ENCODE measurements at regions not wholly inside any gene's neighbourhood (a gene's known extent, or its start where the extent isn't known, plus 50 kb on each side); places are given as distances from the start of the nearest gene placed in this dataset.

GRCh38 chr4:141541851-141542250 lies 94.5 kb upstream of the IL15 start:
- Histone ChIP-seq H4K91ac (replicated peaks; ENCODE audit: insufficient read length, low read length) (no peak overlapping the region), H3K56ac (replicated peaks; ENCODE audit: insufficient read length, low read depth, low read length) (no peak overlapping the region), H3K23ac (ENCODE audit: insufficient read length) (no peak overlapping the region), H2BK5ac (ENCODE audit: low read depth, low read length) (no peak overlapping the region), H4K5ac (ENCODE audit: insufficient read length, low read depth, low read length) (no peak overlapping the region), H3K18ac (ENCODE audit: extremely low read depth, low read length) (no peak overlapping the region), H3K23me2 (ENCODE audit: low read depth, low read length) (no peaks in the 10 kb centered on the region), H3K4me3 (ENCODE audit: extremely low read depth in 1 of 4, insufficient read depth in 2 of 4, low read depth in 3 of 4, low read length in 4 of 4) (no peak overlapping the region), H3K36me3 (ENCODE audit: control insufficient read depth in 2 of 4, insufficient read depth in 4 of 4, low read length in 3 of 4) (no peaks in the 10 kb centered on the region), H3K4me1 (replicated peaks in 1 of 4; ENCODE audit: control insufficient read depth in 3 of 4, insufficient read depth in 4 of 4, low read length in 3 of 4) (no peaks in the 10 kb centered on the region), H3K9me3 (ENCODE audit: insufficient read depth in 2 of 2, low read depth in 1 of 2, low read length in 1 of 2) (0 out of 4 replicates have a peak, but pooled peaks cover 0 to 5% of the 10 kb centered on the region in 2 experiments), H3K27me3 (replicated peaks in 1 of 4; ENCODE audit: control insufficient read depth in 3 of 4, extremely low read depth in 1 of 4, insufficient read depth in 3 of 4, low read length in 3 of 4) (no peaks in the 10 kb centered on the region), H4K20me1 (replicated peaks in 1 of 2; ENCODE audit: control insufficient read depth in 1 of 2, insufficient read depth in 2 of 2, low read length in 2 of 2) (no peaks in the 10 kb centered on the region), H2AK5ac (ENCODE audit: low read depth, low read length) (no peak overlapping the region), H2AFZ (ENCODE audit: low read length) (no peak overlapping the region), H2BK20ac (ENCODE audit: low read length) (no peak overlapping the region), H3K4me2 (ENCODE audit: insufficient read depth in 1 of 2, low read depth in 2 of 2, low read length in 2 of 2) (no peak overlapping the region), H3K9ac (replicated peaks in 1 of 4; ENCODE audit: extremely low read depth in 1 of 4, low read depth in 3 of 4, low read length in 3 of 4) (no peak overlapping the region), H2BK15ac (ENCODE audit: low read length) (no peak overlapping the region), H3K4ac (replicated peaks; ENCODE audit: insufficient read length, low read depth, low read length) (no peak overlapping the region), H3K79me1 (ENCODE audit: low read depth, low read length) (no peaks in the 10 kb centered on the region), H2BK120ac (replicated peaks; ENCODE audit: low read depth, low read length) (no peak overlapping the region), H4K8ac (ENCODE audit: extremely low read depth, insufficient read depth, low read length) (no peak overlapping the region), H3K79me2 (ENCODE audit: control insufficient read depth in 1 of 2, insufficient read depth in 2 of 2, low read length in 2 of 2) (no peaks in the 10 kb centered on the region), H3K27ac (ENCODE audit: low read depth, low read length) (no peak overlapping the region), H3K14ac (ENCODE audit: insufficient read length) (no peak overlapping the region), H2BK12ac (ENCODE audit: low read depth, low read length) (no peak overlapping the region)
- FAIRE-seq (no peak), DNase-seq (ENCODE audit: low read depth in 1 of 2, low spot score in 2 of 2) (no peak)
- 100% methylated on average over 2 of the region's 2 CpGs; no CpG with 5 or more reads in 1 of the 2 experiments for WGBS, 2 experiments (ENCODE audit: extremely low coverage in 1 of 2, insufficient coverage in 1 of 2, insufficient read length in 1 of 2, insufficient replicate concordance in 2 of 2, low coverage in 1 of 2, low lambda C conversion rate in 2 of 2, missing lambda C conversion rate in 1 of 2)
- CTCF ChIA-PET (ENCODE audit: partially characterized antibody), result no interaction called here
- POLR2A ChIA-PET (ENCODE audit: partially characterized antibody), result no interaction called here
- TF ChIP-seq KDM1A (IDR thresholded peaks at IDR 0.05; ENCODE audit: borderline replicate concordance, low read length) (no peak), SAP30 (IDR thresholded peaks at IDR 0.05; ENCODE audit: insufficient read depth, insufficient replicate concordance, low read length) (no peak), BACH1 (IDR thresholded peaks at IDR 0.05; ENCODE audit: low read length) (no peak), E2F6 (IDR thresholded peaks at IDR 0.05) (no peak), FOSL1 (IDR thresholded peaks at IDR 0.05; ENCODE audit: insufficient read depth, low read depth, low read length) (no peak), MAX (IDR thresholded peaks at IDR 0.05) (no peak), GABPA (IDR thresholded peaks at IDR 0.05; ENCODE audit: borderline replicate concordance, insufficient read depth, low read length) (no peak), SIX5 (IDR thresholded peaks at IDR 0.05; ENCODE audit: low read depth, low read length) (no peak), SP2 (IDR thresholded peaks at IDR 0.05; ENCODE audit: low read length) (no peak), RBBP5 (IDR thresholded peaks at IDR 0.05; ENCODE audit: borderline replicate concordance, low read depth, low read length) (no peak), SP1 (IDR thresholded peaks at IDR 0.05; ENCODE audit: low read depth, low read length) (no peak), CEBPB (IDR thresholded peaks at IDR 0.05; ENCODE audit: low read depth, low read length) (no peak), GTF2F1 (IDR thresholded peaks at IDR 0.05; ENCODE audit: borderline replicate concordance, low read depth, low read length) (no peak), CHD2 (IDR thresholded peaks at IDR 0.05; ENCODE audit: low read length) (no peak), RFX5 (IDR thresholded peaks at IDR 0.05; ENCODE audit: borderline replicate concordance, low read depth, low read length) (no peak)

Measured in H1 (cell line).